HG03135 (cell line): ENCODE measurements at regions not wholly inside any gene's neighbourhood (a gene's known extent, or its start where the extent isn't known, plus 50 kb on each side); places are given as distances from the start of the nearest gene placed in this dataset.
"Not testable (repeated sequence)": the region's sequence is repeated elsewhere in the genome, so short reads cannot be mapped to it uniquely, and the experiment has no call there.

Experiments used
- ATAC-seq: cut with Tn5 transposase; IDR thresholded peaks from one replicate; pipeline ENCODE4 v1.9.1; 2021; ENCODE audit warnings: mild to moderate bottlenecking, moderate library complexity; ENCODE audit not compliant: unreplicated experiment

DNA sequence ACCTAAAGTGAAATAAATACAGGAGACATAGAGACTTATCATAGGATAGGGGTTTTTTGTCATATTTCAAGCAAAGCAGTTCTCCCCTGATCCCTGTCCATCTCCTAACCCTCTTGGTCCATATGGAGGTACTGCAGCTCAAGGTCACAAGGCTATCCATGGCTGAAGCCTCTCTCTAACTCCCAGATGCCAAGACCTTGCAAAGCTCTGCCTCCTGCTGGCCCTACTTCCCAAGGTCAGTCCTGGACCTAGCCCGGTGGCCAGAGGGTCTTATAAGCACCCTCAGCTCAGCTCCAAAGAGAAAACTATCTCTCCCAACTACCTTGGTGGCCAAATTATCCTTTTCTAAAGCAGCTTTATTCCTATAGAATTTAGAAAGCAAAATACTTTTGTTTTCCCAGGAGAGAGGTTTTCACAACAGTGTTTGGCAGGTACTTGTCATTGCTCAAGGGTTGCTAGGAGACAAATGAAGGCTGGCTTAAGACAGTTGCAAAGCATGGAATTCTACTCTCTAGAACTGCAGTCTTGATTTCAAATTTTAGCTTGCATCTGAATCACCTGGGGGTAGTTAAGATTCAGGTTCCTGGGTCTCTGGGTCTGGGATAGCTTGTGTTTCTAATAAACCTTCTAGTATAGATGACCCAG is 121.5 kb downstream of the XCL2 start:
- no peak for ATAC-seq

- ATAC-seq, result no peak
Measured at GRCh38 chr1:168421399-168422004, 122.3 kb downstream of the XCL2 start.

GRCh38 chr1:168420177-168420576 is 123.6 kb downstream of the XCL2 start:
- ATAC-seq, result no peak

DNA sequence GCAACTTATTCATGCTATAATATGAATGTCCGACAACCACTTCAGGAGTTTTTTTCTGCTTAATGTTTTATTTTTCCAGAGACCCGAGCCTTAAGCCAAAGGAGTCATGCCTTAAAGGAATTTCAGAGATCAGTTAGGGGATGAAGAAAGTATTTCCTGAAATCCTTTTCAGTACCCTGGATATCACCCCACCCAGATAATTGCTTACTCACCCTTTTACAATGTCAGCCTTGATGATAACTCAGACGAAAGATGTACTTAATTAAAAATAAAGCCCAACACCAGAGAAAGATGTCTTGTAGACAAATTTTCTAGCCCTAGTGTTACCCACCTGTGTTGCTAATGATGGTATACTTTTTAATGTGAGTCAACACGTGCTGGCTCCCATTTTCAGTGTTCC is 124.1 kb downstream of the XCL2 start:
- ATAC-seq, result no peak

DNA sequence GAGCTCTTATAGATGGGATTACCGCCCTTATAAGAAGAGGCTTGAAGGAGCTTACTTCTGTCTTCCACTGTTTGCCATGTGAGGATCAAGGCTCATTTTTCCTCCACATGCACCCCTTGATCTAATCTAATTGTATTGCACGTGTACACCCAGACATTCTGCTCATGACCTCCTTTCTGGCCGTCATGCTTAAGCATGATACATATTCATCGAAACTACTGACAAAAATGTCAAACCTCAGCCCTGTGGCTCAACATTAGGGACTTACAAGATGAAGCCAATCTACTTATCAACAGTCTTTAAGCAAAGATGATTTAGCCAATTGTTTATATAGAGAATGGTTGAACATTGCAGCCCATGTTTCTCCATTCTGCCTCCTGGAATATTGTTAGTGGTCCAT is 127.6 kb downstream of the XCL2 start:
- ATAC-seq, result no peak

DNA sequence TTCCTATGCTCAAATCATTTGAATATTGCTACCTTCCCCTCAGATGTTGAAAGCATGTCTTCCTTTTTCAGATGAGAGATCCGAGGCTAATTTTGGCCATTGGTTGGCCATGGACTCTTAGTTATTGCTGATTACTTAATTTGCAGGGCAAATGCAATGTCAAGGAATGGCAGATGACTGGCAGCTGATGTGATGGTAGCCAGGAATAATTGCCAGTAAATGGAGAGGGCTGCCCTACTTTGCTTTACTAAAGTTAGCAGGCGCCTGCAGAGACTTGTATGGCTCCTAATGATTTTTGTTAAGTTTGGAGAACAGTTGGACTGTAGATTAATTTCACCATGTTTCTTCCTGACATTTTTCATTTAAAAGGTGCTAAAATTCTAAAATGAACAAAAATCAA is 128.9 kb downstream of the XCL2 start:
- no peak for ATAC-seq

DNA sequence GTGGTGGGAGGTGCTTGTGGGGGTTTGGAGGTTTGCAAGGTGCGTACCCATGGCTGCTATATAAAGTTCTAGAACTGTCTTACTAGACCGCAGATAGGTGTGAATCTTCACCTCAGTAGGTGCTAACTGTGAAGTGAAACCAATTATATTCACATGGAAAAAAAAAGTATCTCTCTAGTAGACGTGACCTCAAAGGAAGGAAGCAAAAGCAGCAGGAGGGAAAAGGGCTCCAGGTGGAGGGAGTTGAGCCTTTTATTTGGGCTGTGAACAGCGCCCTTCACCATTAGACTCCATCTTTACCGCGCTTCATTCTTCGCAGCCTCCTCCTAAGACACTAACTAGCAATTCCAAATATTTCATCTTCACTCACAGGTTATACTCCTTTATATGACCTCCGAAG is 129.8 kb downstream of the TBX19 start:
- no peak for ATAC-seq

- ATAC-seq, result no peak
Measured at GRCh38 chr1:168408884-168409283, 128.2 kb downstream of the TBX19 start.

DNA sequence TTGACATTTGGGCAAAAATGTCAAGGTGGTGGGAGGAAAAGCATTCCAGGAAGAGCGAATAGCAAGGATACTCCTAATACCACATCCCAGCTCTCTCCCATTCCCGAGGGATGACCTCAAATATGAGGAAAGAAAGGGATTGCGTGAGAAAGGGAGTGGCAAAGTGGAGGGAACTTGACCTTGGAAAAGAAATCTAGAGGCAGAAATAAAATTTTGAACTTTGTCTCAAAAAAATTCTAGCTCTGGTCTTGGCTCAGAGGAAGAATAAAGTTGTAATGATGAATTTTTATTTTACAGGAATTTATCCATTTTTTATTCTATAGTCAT is 127.8 kb downstream of the TBX19 start:
- ATAC-seq, result no peak

DNA sequence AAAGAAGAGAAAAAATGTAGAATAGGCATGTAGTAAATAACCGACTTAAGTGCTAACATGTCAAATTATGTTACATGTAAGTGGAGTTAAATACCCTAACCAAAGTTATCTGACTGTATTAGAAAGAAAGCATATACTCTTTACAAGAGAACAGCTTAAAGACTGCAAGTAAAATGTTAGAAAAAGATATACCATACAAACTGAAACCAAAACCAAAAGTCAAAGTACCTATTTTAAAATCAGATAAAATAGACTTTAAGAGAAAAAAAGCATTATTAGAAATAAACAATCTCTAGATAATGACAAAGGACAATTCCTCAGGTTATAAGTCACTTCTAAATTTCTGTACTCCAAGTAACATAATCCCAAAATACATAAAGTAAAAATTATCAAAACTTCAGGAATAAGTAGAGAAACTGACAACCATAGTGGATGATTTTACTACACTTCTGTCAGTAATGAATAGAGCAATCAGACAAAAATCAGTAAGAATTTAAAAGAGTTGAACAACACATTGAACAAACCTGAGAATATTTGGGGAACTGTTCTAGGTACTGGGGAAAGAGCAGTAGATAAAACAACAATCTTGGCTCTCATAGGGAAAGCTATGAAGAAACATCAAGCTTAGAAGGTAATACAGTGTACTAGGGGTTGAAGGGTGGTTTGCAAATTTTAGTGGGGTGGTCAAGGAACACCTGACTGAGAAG is 127.3 kb downstream of the TBX19 start:
- ATAC-seq, result no peak

DNA sequence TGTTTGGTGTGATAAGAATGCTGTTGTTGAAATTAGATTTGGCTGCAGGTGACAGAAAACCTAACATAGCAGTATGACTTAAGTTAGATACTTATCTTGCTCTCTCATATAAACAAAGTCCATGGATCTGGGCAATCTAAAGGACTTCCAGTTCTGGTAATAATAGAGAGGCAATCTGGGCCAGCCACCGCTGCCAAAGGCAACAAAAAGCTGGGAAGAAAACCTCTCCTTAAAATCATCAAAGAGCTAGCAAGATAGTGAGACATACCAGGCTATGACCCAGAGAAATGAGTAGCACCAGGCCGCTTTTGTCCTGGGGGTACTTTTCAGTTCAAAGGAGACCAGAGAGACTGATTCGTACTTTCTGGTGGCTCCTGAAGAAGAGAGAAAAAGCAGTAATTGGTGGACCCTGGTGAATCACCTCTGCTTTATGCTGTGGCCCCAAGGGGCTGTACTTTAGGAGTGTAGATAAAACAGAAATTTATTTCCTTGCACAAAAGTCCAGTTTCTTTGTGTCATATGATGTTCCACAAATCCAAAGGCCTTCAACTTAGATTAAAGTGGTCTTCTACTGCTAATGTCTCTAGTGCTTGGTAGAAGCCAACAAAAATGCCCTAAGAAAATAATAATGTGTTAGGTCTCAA is 125.4 kb downstream of the TBX19 start:
- ATAC-seq, result no peak

DNA sequence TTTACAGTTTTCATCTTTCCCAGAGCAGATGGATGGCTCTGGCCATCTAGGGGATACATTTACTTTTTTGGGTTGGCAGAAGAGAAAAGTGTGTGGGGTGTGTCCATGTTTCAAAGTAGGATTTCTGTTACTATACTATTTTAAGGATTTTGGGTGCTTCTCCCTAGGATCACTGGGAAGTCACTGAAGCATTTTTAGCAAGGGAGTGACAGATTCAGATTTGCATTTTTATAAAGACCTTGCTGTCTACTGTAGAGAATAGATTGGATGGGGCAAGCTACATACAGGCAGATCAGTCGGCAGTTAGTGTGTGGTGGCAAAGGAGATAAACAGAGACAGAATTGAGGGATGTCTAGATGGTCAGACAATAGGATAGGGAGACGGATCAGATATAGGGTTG is 122.5 kb downstream of the TBX19 start:
- no peak for ATAC-seq

- ATAC-seq, result not testable (repeated sequence)
Measured at GRCh38 chr1:168402466-168402865, 121.8 kb downstream of the TBX19 start.

- ATAC-seq, result no peak
Measured at GRCh38 chr1:168401341-168401740, 120.7 kb downstream of the TBX19 start.

GRCh38 chr1:168400139-168400538 is 119.5 kb downstream of the TBX19 start:
- ATAC-seq, result no peak

DNA sequence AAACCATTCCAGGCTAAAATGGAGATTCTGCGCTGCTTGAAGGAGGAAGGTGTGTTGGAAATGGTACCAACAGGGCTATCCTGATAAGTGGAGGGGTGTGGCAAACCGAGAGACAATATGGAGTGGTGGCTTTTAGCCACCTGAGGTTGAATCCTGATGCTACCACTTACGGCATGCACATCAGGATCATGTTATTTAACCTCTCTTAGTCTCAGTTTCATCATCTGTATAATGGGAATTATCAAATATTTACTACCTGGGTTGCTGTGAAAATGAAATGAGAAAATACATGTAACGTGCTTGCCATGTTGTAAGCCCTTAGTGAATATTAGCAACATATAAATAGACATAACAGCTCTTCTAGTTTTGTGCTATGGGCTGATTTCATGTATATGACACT is 117.1 kb downstream of the TBX19 start:
- no peak for ATAC-seq

DNA sequence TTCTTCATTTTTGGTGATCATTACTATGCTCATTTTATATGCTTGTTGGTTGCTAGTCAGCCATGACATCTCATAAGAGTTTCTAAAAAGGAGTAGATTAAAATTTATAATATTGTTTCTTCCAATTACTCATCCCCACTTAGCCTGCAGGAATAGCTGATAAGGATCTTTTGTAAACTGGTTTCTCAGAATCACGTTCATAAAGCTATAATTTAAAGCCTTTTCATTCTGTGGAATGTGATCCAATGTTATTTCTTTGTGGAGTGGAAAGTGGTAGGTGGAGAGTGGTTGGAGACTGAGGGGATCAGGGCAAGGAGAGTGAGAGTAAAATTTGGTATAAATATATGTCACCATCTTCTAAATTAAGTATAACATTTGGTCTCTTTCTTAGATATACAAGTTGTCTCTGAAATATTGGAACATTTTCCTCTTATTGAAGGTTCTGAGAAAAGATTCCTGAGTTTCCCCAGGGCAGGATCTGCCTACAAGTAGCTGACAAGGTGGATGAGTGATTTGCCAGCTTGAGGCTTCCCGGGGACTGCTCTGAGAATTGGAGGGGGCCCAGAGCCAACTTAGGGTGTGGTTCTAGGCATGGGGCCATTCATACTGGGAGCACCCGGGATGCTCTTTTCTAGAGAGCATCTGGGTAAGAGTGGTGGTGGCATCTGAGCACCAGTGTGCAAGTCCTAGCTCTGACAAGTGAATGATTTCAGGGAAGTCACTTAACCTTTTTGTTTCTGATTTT is 116.4 kb downstream of the TBX19 start:
- no peak for ATAC-seq

- no peak for ATAC-seq
Measured at GRCh38 chr1:168396508-168396907, 115.8 kb downstream of the TBX19 start.

GRCh38 chr1:168394858-168395257 is 114.2 kb downstream of the TBX19 start:
- no peak for ATAC-seq

- ATAC-seq, result no peak
Measured at GRCh38 chr1:168392958-168393549, 112.4 kb downstream of the TBX19 start.
